OCI-LY7 (cell line): ENCODE measurements at regions not wholly inside any gene's neighbourhood (a gene's known extent, or its start where the extent isn't known, plus 50 kb on each side); places are given as distances from the start of the nearest gene placed in this dataset.
"Not testable (repeated sequence)": the region's sequence is repeated elsewhere in the genome, so short reads cannot be mapped to it uniquely, and the experiment has no call there.

ENCODE experiments used
- CTCF ChIP-seq: fragments of 200-600 bp; sonication (generic); conservative IDR thresholded peaks from 2 replicates; pipeline ENCODE4 v1.5.1; 2014; ENCODE audit warnings: mild to moderate bottlenecking, antibody characterized with exemption, low read length, moderate library complexity, mixed read lengths
- EZH2phosphoT487 ChIP-seq: fragments of 200-600 bp; sonication (generic); IDR thresholded peaks from 2 replicates; pipeline ENCODE4 v1.6.1; 2018; ENCODE audit warnings: low read depth, borderline replicate concordance, mild to moderate bottlenecking, mixed run types, antibody characterized with exemption, low read length, moderate library complexity, mixed read lengths

- not testable (repeated sequence) for TF ChIP-seq EZH2phosphoT487, CTCF
Measured at GRCh38 chr7:138366137-138366536, 93.9 kb upstream of the TRIM24 start.
